WTC11 (cell line): ENCODE measurements at regions not wholly inside any gene's neighbourhood (a gene's known extent, or its start where the extent isn't known, plus 50 kb on each side); places are given as distances from the start of the nearest gene placed in this dataset.

ENCODE experiments used
- ATAC-seq: fragments of 200-7000 bp; cut with Tn5 transposase; 2 replicates; pipeline ENCODE4 v1.10.0; 2021; ENCODE audit warnings: mild to moderate bottlenecking, moderate library complexity
- CTCF ChIA-PET: fragments of 300-600 bp; sonication (Branson Sonifier 250); formaldehyde crosslinking; loops from one replicate; lab custom pipeline; 2021; ENCODE audit warnings: antibody characterized with exemption; lab: Charles Lee
- POLR2A ChIA-PET: fragments of 350-600 bp; sonication (Branson Sonifier 250); formaldehyde crosslinking; loops from one replicate; lab custom pipeline; 2021; ENCODE audit warnings: antibody characterized with exemption; lab: Charles Lee
- DNase-seq: peaks from one replicate; pipeline ENCODE4 v3.0.0; 2021; ENCODE audit warnings: low spot score
- H3K27ac Mint-ChIP-seq: 2 replicates; pipeline ENCODE4 v1.8.0; 2021; ENCODE audit warnings: mixed read lengths
- H3K27me3 Mint-ChIP-seq: 2 replicates; pipeline ENCODE4 v1.8.0; 2021; ENCODE audit warnings: low read depth, mild to moderate bottlenecking, moderate library complexity, mixed read lengths
- H3K36me3 Mint-ChIP-seq: 2 replicates; pipeline ENCODE4 v1.8.0; 2021; ENCODE audit warnings: mixed read lengths
- H3K4me1 Mint-ChIP-seq: 2 replicates; pipeline ENCODE4 v1.8.0; 2022; ENCODE audit warnings: mixed read lengths
- H3K4me3 Mint-ChIP-seq: 2 replicates; pipeline ENCODE4 v1.8.0; 2021; ENCODE audit warnings: mild to moderate bottlenecking, moderate library complexity, mixed read lengths
- H3K9me3 Mint-ChIP-seq: 2 replicates; pipeline ENCODE4 v1.8.0; 2021; ENCODE audit warnings: mixed read lengths
- E2F5 ChIP-seq: sonication (generic); formaldehyde crosslinking; IDR thresholded peaks from 2 replicates; pipeline ENCODE4 v1.8.1; 2022; ENCODE audit warnings: mild to moderate bottlenecking, moderate library complexity, missing genetic modification reagents
- EMX1 ChIP-seq: fragments of 250-450 bp; sonication (Bioruptor Pico); IDR thresholded peaks from 2 replicates; pipeline ENCODE4 v1.8.0; 2021; ENCODE audit warnings: mild to moderate bottlenecking
- GRHL2 ChIP-seq: fragments of 250-450 bp; sonication (Bioruptor Pico); IDR thresholded peaks from 2 replicates; pipeline ENCODE4 v1.8.0; 2022; ENCODE audit warnings: mild to moderate bottlenecking, moderate library complexity; ENCODE audit not compliant: insufficient replicate concordance, severe bottlenecking
- RELA ChIP-seq: sonication (generic); formaldehyde crosslinking; IDR thresholded peaks from 2 replicates; pipeline ENCODE4 v1.8.1; 2022; ENCODE audit warnings: missing genetic modification reagents, mild to moderate bottlenecking, borderline replicate concordance
- TEAD4 ChIP-seq: sonication (generic); formaldehyde crosslinking; IDR thresholded peaks from 2 replicates; pipeline ENCODE4 v1.8.0; 2022; ENCODE audit warnings: mild to moderate bottlenecking, missing genetic modification reagents
- TP53 ChIP-seq: sonication (generic); formaldehyde crosslinking; IDR thresholded peaks from 2 replicates; pipeline ENCODE4 v1.8.1; 2023; ENCODE audit warnings: mild to moderate bottlenecking, missing genetic modification reagents
- ZNF219 ChIP-seq: sonication (generic); formaldehyde crosslinking; IDR thresholded peaks from 2 replicates; pipeline ENCODE4 v1.8.0; 2023; ENCODE audit warnings: missing genetic modification reagents, mild to moderate bottlenecking, borderline replicate concordance
- ZNF232 ChIP-seq: sonication (generic); formaldehyde crosslinking; IDR thresholded peaks from 2 replicates; pipeline ENCODE4 v1.8.0; 2022; ENCODE audit warnings: mild to moderate bottlenecking, missing genetic modification reagents
- ZNF263 ChIP-seq: sonication (generic); formaldehyde crosslinking; IDR thresholded peaks from 2 replicates; pipeline ENCODE4 v1.8.1; 2022; ENCODE audit warnings: low read depth, mild to moderate bottlenecking, moderate library complexity, missing genetic modification reagents
- ZNF281 ChIP-seq: sonication (generic); formaldehyde crosslinking; IDR thresholded peaks from 2 replicates; pipeline ENCODE4 v1.8.0; 2023; ENCODE audit warnings: mild to moderate bottlenecking, missing genetic modification reagents
- ZNF317 ChIP-seq: sonication (generic); formaldehyde crosslinking; IDR thresholded peaks from 2 replicates; pipeline ENCODE4 v1.8.1; 2023; ENCODE audit warnings: low read depth, mild to moderate bottlenecking, moderate library complexity, missing genetic modification reagents, borderline replicate concordance
- ZNF423 ChIP-seq: fragments of 250-450 bp; sonication (Bioruptor Pico); IDR thresholded peaks from 2 replicates; pipeline ENCODE4 v2.1.2; 2022; ENCODE audit warnings: mild to moderate bottlenecking, moderate library complexity
- ZNF512 ChIP-seq: sonication (generic); formaldehyde crosslinking; IDR thresholded peaks from 2 replicates; pipeline ENCODE4 v1.8.1; 2022; ENCODE audit warnings: missing genetic modification reagents, borderline replicate concordance
- TF ChIP-seq, protein P1 (sequence below): fragments of 250-450 bp; sonication (Bioruptor Pico); IDR thresholded peaks from 2 replicates; pipeline ENCODE4 v2.1.2; 2022; ENCODE audit warnings: mild to moderate bottlenecking, moderate library complexity
- TF ChIP-seq, protein P2 (sequence below): sonication (generic); formaldehyde crosslinking; IDR thresholded peaks from 2 replicates; pipeline ENCODE4 v1.8.1; 2022; ENCODE audit warnings: low read depth, missing genetic modification reagents, borderline replicate concordance
- TF ChIP-seq, protein P3 (sequence below): sonication (generic); formaldehyde crosslinking; IDR thresholded peaks from 2 replicates; pipeline ENCODE4 v1.8.0; 2023; ENCODE audit warnings: missing genetic modification reagents, mild to moderate bottlenecking, borderline replicate concordance
- TF ChIP-seq, protein P4 (sequence below): sonication (generic); formaldehyde crosslinking; IDR thresholded peaks from 2 replicates; pipeline ENCODE4 v1.8.1; 2023; ENCODE audit warnings: mild to moderate bottlenecking, moderate library complexity, missing genetic modification reagents

DNA sequence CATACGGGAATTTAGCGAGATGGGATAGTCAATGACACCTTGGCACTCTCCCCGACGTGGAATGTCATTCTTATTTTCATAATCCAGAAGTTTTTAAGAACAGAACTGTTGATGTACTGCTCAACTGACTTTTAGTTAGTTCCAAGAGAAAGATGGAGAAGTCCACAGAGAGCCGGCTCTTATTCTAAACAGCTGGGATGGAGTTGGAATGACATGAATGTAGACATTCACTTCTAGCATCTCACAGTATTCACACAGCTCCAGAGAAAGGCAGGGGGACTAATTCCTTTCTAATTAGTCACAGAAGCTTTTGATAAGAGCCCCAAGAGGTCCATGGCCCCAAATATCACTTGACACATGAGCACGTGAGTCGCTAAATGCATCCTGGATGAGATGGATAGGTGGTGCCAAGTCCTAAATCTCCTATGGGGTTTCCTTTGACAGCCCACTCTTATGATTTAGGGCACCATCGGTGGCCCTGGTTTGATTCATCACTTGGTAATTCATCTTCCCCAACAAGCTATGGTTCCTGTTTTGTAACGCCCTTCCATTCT is 420.3 kb upstream of the AUTS2 start:
- CTCF ChIA-PET, result interaction anchor here (0.5 kb wide), 1 partner anchor 1694 kb away, joined by 3 read pairs; no protein-coding TSS in a partner anchor

DNA sequence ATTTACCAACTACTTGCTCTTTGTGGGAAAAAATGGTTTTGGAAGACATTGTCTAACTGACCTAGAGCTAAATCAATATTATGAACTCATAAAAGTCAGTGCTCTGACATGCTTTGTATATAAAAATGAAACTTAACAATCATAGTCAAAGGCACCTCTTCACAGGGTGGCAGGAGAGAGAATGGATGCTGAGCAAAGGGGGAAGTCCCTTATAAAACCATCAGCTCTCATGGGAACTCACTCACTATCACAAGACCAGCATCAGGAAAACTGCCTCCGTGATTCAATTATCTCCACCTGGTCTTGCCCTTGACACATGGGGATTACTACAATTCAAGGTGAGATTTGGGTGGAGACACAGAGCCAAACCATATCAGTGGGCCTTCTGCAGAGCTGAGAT is 417.6 kb upstream of the AUTS2 start:
- H3K4me3 Mint-ChIP-seq, result no peak overlapping the region
- ATAC-seq, result no peak
- peaks cover 15% of the 10 kb centered on the region for H3K9me3 Mint-ChIP-seq
- ChIA-PET POLR2A (no interaction called here), CTCF (no interaction called here)
- no peaks in the 10 kb centered on the region for H3K4me1 Mint-ChIP-seq
- 0 out of 2 replicates have a peak, but pooled peaks cover 2% of the 10 kb centered on the region for H3K36me3 Mint-ChIP-seq
- H3K27ac Mint-ChIP-seq, result no peak overlapping the region
- H3K27me3 Mint-ChIP-seq, result peaks cover 8% of the 10 kb centered on the region
- no peak for DNase-seq
- TF ChIP-seq EMX1 (CRISPR knock-in tag), result no peak
- TF ChIP-seq, protein P1, sequence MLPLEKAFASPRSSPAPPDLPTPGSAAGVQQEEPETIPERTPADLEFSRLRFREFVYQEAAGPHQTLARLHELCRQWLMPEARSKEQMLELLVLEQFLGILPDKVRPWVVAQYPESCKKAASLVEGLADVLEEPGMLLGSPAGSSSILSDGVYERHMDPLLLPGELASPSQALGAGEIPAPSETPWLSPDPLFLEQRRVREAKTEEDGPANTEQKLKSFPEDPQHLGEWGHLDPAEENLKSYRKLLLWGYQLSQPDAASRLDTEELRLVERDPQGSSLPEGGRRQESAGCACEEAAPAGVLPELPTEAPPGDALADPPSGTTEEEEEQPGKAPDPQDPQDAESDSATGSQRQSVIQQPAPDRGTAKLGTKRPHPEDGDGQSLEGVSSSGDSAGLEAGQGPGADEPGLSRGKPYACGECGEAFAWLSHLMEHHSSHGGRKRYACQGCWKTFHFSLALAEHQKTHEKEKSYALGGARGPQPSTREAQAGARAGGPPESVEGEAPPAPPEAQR (CRISPR knock-in tag), result no peak
- TF ChIP-seq ZNF423 (CRISPR knock-in tag), result no peak
- no peak for TF ChIP-seq ZNF232 (CRISPR knock-in tag)
- TF ChIP-seq, protein P2, sequence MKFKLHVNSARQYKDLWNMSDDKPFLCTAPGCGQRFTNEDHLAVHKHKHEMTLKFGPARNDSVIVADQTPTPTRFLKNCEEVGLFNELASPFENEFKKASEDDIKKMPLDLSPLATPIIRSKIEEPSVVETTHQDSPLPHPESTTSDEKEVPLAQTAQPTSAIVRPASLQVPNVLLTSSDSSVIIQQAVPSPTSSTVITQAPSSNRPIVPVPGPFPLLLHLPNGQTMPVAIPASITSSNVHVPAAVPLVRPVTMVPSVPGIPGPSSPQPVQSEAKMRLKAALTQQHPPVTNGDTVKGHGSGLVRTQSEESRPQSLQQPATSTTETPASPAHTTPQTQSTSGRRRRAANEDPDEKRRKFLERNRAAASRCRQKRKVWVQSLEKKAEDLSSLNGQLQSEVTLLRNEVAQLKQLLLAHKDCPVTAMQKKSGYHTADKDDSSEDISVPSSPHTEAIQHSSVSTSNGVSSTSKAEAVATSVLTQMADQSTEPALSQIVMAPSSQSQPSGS (CRISPR knock-in tag), result no peak
- no peak for TF ChIP-seq TEAD4 (CRISPR knock-in tag)
- no peak for TF ChIP-seq ZNF317 (CRISPR knock-in tag)
- no peak for TF ChIP-seq GRHL2 (CRISPR knock-in tag)
- TF ChIP-seq, protein P3, sequence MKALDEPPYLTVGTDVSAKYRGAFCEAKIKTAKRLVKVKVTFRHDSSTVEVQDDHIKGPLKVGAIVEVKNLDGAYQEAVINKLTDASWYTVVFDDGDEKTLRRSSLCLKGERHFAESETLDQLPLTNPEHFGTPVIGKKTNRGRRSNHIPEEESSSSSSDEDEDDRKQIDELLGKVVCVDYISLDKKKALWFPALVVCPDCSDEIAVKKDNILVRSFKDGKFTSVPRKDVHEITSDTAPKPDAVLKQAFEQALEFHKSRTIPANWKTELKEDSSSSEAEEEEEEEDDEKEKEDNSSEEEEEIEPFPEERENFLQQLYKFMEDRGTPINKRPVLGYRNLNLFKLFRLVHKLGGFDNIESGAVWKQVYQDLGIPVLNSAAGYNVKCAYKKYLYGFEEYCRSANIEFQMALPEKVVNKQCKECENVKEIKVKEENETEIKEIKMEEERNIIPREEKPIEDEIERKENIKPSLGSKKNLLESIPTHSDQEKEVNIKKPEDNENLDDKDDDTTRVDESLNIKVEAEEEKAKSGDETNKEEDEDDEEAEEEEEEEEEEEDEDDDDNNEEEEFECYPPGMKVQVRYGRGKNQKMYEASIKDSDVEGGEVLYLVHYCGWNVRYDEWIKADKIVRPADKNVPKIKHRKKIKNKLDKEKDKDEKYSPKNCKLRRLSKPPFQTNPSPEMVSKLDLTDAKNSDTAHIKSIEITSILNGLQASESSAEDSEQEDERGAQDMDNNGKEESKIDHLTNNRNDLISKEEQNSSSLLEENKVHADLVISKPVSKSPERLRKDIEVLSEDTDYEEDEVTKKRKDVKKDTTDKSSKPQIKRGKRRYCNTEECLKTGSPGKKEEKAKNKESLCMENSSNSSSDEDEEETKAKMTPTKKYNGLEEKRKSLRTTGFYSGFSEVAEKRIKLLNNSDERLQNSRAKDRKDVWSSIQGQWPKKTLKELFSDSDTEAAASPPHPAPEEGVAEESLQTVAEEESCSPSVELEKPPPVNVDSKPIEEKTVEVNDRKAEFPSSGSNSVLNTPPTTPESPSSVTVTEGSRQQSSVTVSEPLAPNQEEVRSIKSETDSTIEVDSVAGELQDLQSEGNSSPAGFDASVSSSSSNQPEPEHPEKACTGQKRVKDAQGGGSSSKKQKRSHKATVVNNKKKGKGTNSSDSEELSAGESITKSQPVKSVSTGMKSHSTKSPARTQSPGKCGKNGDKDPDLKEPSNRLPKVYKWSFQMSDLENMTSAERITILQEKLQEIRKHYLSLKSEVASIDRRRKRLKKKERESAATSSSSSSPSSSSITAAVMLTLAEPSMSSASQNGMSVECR (CRISPR knock-in tag), result no peak
- no peak for TF ChIP-seq E2F5 (CRISPR knock-in tag)
- TF ChIP-seq ZNF263 (CRISPR knock-in tag), result no peak
- TF ChIP-seq RELA, result no peak
- TF ChIP-seq, protein P4, sequence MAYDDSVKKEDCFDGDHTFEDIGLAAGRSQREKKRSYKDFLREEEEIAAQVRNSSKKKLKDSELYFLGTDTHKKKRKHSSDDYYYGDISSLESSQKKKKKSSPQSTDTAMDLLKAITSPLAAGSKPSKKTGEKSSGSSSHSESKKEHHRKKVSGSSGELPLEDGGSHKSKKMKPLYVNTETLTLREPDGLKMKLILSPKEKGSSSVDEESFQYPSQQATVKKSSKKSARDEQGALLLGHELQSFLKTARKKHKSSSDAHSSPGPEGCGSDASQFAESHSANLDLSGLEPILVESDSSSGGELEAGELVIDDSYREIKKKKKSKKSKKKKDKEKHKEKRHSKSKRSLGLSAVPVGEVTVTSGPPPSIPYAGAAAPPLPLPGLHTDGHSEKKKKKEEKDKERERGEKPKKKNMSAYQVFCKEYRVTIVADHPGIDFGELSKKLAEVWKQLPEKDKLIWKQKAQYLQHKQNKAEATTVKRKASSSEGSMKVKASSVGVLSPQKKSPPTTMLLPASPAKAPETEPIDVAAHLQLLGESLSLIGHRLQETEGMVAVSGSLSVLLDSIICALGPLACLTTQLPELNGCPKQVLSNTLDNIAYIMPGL (CRISPR knock-in tag), result no peak
- no peak for TF ChIP-seq TP53 (CRISPR knock-in tag)
- TF ChIP-seq ZNF281 (CRISPR knock-in tag), result no peak
- TF ChIP-seq ZNF219 (CRISPR knock-in tag), result no peak

More for the DNA sequence above, 420.3 kb upstream of the AUTS2 start:
- H3K27me3 Mint-ChIP-seq, result peaks cover 22% of the 10 kb centered on the region
- ATAC-seq (no peak), DNase-seq (no peak)
- POLR2A ChIA-PET, result no interaction called here
- peaks cover 7% of the 10 kb centered on the region for H3K36me3 Mint-ChIP-seq
- H3K4me1 Mint-ChIP-seq, result peaks cover 7% of the 10 kb centered on the region
- H3K9me3 Mint-ChIP-seq, result peaks cover 22% of the 10 kb centered on the region
- TF ChIP-seq ZNF512 (CRISPR knock-in tag), result no peak
- no peak overlapping the region for H3K27ac Mint-ChIP-seq
- H3K4me3 Mint-ChIP-seq, result no peak overlapping the region
